ENCODE measurements at regions not wholly inside any gene's neighbourhood (a gene's known extent, or its start where the extent isn't known, plus 50 kb on each side); places are given as distances from the start of the nearest gene placed in this dataset.

- no peak for DNase-seq (ENCODE audit: low read depth)
Measured at GRCh38 chr6:19035461-19036195, 648.5 kb downstream of the RNF144B start.

DNA sequence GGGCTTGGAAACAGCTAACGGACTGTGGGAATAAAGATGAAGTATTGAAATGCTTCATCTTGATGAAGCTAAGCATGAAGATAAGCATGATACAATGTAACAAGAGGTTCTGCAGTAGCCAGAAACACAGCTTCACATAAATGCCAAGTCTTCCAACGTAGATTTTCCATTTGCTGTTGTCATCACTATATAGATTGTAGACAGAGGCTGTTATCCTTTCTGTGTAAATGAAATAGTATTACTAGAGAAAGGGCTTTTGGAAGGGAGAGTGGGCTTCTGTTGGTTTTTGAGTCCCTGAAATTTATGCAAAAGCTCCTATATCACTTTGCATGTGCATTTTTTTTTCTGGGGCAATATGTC lies 649.0 kb downstream of the RNF144B start:
- no peak for DNase-seq (ENCODE audit: low read depth)

DNA sequence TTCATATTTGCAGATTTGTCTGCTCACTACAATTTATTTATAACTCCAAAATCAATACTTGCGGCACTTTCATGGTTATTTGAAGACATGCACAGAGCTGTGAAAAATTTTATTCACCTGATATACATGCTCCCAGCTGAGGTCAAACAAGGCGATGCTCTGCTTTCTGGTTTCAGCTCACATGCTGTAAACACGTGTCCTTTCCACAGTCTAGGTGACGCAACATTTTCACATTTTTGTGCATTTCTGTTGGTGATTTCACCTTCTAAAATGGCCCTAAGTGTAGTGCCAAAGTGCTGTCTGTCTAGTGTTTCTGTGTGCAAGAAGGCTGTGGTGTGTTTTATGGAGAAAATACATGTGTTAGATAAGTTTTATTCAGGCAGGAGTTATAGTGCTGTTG lies 650.5 kb downstream of the RNF144B start:
- DNase-seq (ENCODE audit: low read depth) = no peak

GRCh38 chr6:19039287-19039686 lies 652.1 kb downstream of the RNF144B start:
- DNase-seq (ENCODE audit: low read depth) = no peak

- no peak for DNase-seq (ENCODE audit: low read depth)
Measured at GRCh38 chr6:19041906-19042305, 654.8 kb downstream of the RNF144B start.

GRCh38 chr6:19042420-19042819 lies 655.3 kb downstream of the RNF144B start:
- no peak for DNase-seq (ENCODE audit: low read depth)

GRCh38 chr6:19050765-19051164 lies 663.6 kb downstream of the RNF144B start:
- DNase-seq (ENCODE audit: low read depth) = no peak

GRCh38 chr6:19052219-19052618 lies 665.1 kb downstream of the RNF144B start:
- DNase-seq (ENCODE audit: low read depth) = peak; percentile 26

DNA sequence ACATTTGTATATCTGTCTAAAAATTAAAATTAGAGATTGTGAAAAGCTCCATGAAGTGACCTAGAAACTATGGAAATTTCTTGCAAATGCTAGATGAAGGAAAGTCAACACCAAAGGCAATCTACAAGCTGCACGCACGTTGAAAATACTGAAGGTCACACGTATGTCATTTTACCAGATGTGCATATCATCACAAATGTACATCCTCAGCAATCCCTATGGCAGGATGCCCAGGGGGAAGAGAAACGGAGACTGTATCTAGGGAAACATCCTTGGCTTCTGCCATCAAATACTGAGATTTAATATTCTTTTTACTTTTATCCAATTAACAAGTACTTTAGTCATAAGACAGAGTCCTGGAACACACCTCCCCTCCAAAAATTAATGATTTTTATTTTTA lies 672.0 kb downstream of the RNF144B start:
- no peak for DNase-seq (ENCODE audit: low read depth)

GRCh38 chr6:19067165-19067564 lies 680.0 kb downstream of the RNF144B start:
- no peak for DNase-seq (ENCODE audit: low read depth)

- DNase-seq (ENCODE audit: low read depth) = no peak
Measured at GRCh38 chr6:19070520-19070919, 683.4 kb downstream of the RNF144B start.

DNA sequence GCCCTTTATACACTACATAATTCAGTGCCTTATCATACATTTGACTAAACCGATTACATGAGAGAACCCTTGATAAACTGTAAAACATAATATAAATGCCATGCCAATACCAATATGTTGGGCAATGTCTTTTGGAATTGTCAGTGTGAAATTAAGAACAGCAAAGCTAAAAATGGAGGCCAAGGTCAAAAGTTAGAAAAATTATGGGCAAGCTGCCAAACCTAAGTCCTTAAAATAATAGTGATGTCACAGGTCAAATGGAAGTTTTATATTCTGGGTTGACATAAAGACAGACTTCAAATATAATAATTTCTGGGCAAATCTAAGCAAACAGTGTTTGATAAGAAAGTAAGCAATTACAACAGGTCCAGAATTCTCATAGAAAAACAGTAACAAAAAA lies 696.7 kb downstream of the RNF144B start:
- DNase-seq (ENCODE audit: low read depth) = no peak

GRCh38 chr6:19086480-19086879 lies 699.3 kb downstream of the RNF144B start:
- no peak for DNase-seq (ENCODE audit: low read depth)

DNA sequence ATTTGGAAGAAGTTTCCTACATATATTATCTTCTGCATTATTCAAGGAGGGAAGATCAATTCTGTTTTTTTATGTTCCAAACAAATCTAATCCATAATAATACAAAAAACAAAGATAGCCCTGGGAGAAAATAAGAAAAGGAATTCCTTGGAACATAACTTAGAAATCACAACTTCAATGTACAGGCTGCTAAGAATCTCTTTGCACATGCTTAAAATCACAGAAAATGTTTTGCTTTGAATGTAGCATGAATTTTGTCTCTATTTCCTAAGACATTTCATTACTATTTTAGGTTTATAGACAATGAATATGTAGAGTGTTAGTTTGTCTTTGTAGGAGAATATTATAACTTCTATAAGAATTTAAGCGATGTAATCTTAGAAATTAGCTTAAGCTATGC lies 700.1 kb downstream of the RNF144B start:
- DNase-seq (ENCODE audit: low read depth) = no peak

DNA sequence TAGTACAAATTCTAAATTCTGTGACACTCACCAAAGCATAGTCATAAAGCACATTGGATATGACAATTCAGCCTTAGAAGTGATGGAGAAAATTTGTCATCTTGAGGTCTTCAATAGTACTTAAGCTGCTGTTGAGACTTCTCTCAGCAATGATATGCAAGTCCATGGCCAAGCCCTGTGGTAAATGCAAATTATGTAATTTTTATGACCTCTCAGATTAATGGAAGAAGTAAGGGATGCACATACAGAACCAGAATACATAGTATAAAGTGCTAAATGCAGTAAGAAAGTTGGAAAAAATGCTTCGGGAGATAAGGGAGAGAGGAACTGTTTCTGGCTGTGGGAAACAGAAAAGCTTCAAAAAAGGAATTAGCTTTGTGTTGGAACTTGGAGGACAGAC lies 700.7 kb downstream of the RNF144B start:
- no peak for DNase-seq (ENCODE audit: low read depth)

DNA sequence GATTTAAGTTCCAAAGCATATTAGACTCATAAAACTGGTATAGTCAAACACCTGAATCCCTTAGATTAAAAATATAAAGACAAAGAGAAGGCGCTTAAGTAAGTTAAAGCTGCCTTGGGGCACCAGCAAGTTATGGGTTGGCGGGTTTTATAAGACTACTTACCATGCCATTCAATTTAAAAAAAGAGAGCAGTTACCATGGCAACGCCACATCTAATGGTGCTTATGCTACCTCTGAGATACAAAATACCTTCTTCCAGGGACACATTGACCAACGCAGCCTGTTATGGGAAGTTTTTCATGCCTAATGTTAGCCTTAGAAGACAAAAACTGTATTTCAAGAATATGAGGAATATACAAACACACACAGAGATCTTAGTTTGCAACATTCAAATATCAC lies 713.6 kb downstream of the RNF144B start:
- DNase-seq (ENCODE audit: low read depth) = no peak

DNA sequence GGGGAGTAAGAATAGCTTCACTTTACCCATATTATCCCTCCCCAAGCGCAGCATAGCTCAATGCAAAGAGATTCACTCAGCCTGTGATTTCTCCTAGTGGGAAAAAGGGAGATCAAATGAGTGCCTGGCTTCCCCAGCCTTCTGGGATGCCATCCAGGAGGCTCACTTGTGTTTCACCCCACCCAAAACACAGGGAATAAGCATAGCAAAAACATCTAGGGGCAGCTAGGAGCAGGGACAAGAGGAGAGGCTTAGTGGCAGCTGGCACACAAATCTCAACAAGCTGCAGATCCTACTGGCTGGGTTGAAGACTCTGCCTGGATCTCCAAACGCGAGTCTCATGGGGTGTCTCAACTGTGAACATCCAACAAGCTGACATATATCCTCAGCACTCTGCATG lies 715.8 kb downstream of the RNF144B start:
- no peak for DNase-seq (ENCODE audit: low read depth)

DNA sequence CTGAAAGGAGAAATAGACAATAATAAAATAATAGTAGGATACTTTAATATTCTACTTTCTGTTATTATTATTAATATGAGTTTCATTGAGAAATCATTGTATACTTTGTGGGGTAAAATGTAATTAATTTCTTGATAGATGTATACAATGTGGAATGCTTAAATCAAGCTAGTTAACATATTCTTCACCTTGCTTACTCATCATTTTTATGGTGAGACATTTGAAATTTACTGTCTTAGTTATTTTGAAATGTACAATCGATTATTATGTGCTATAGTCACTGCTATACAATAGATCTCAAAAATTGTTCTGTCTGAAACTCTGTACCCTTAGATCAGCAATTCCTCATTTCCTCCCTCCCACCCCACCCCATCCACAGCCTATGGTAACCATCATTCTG lies 720.3 kb downstream of the RNF144B start:
- DNase-seq (ENCODE audit: low read depth) = no peak

DNA sequence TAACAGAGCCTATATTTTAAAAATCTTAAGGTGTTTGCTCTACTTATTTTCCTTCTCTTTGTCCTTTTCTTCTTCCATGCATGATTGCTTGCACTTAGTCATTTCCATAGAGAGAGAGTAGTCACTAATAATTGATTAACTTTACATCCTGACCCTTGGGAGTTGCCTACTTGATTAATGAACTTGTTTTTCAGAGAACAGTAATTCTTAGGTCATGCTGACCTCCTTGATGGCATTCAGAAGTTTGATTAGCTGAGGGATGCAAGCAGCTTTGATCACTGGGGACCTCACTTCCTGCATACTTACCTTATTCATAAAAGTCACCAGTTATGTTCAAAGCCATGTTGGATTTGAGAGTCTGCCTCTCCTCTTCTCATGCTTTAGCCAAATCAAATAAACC lies 715.6 kb upstream of the ID4 start:
- no peak for DNase-seq (ENCODE audit: low read depth)

- DNase-seq (ENCODE audit: low read depth) = no peak
Measured at GRCh38 chr6:19127081-19127480, 710.1 kb upstream of the ID4 start.

- DNase-seq (ENCODE audit: low read depth) = no peak
Measured at GRCh38 chr6:19128701-19129100, 708.5 kb upstream of the ID4 start.

- no peak for DNase-seq (ENCODE audit: low read depth)
Measured at GRCh38 chr6:19135706-19136105, 701.5 kb upstream of the ID4 start.

GRCh38 chr6:19137505-19137904 lies 699.7 kb upstream of the ID4 start:
- peak; percentile 1 for DNase-seq (ENCODE audit: low read depth)

- no peak for DNase-seq (ENCODE audit: low read depth)
Measured at GRCh38 chr6:19142275-19142674, 694.9 kb upstream of the ID4 start.
